GM04503 (cell line): ENCODE measurements at regions not wholly inside any gene's neighbourhood (a gene's known extent, or its start where the extent isn't known, plus 50 kb on each side); places are given as distances from the start of the nearest gene placed in this dataset.
"Not testable (repeated sequence)": the region's sequence is repeated elsewhere in the genome, so short reads cannot be mapped to it uniquely, and the experiment has no call there.

Source experiments
- DNase-seq: peaks from one replicate; pipeline ENCODE4 v3.0.0-alpha.2; 2012; ENCODE audit warnings: low read depth

GRCh38 chr10:64576497-64576896 is 1055.3 kb downstream of the REEP3 start:
- no peak for DNase-seq

- DNase-seq, result not testable (repeated sequence)
These were observed 1057.6 kb downstream of the REEP3 start for GRCh38 chr10:64578757-64579156.

- DNase-seq, result no peak
These were observed 1065.8 kb downstream of the REEP3 start for GRCh38 chr10:64586934-64587503.

- no peak for DNase-seq
These were observed 1072.9 kb downstream of the REEP3 start for GRCh38 chr10:64594072-64594471.

GRCh38 chr10:64598600-64598999 is 1077.4 kb downstream of the REEP3 start:
- no peak for DNase-seq

- DNase-seq, result no peak
These were observed 1080.1 kb downstream of the REEP3 start for GRCh38 chr10:64601298-64601697.

- no peak for DNase-seq
These were observed 1095.9 kb downstream of the REEP3 start for GRCh38 chr10:64617085-64617484.

GRCh38 chr10:64619102-64619501 is 1097.9 kb downstream of the REEP3 start:
- DNase-seq, result no peak

GRCh38 chr10:64626924-64627323 is 1105.7 kb downstream of the REEP3 start:
- no peak for DNase-seq

GRCh38 chr10:64630534-64630933 is 1109.3 kb downstream of the REEP3 start:
- DNase-seq, result no peak

GRCh38 chr10:64635906-64636305 is 1114.7 kb downstream of the REEP3 start:
- no peak for DNase-seq

GRCh38 chr10:64636461-64636860 is 1115.3 kb downstream of the REEP3 start:
- DNase-seq, result no peak

GRCh38 chr10:64637939-64638338 is 1116.7 kb downstream of the REEP3 start:
- DNase-seq, result no peak

- DNase-seq, result no peak
These were observed 1127.7 kb downstream of the REEP3 start for GRCh38 chr10:64648915-64649314.

- DNase-seq, result no peak
These were observed 1137.3 kb downstream of the REEP3 start for GRCh38 chr10:64658528-64658927.

- DNase-seq, result no peak
These were observed 1138.1 kb downstream of the REEP3 start for GRCh38 chr10:64659311-64659710.

GRCh38 chr10:64682043-64682442 is 1160.8 kb downstream of the REEP3 start:
- DNase-seq, result peak; percentile 3

GRCh38 chr10:64690194-64690593 is 1169.0 kb downstream of the REEP3 start:
- DNase-seq, result no peak

GRCh38 chr10:64699244-64699643 is 1178.0 kb downstream of the REEP3 start:
- DNase-seq, result no peak

- DNase-seq, result not testable (repeated sequence)
These were observed 1180.9 kb downstream of the REEP3 start for GRCh38 chr10:64702086-64702485.

GRCh38 chr10:64708884-64709681 is 1187.9 kb downstream of the REEP3 start:
- DNase-seq, result no peak

GRCh38 chr10:64726466-64726865 is 1205.3 kb downstream of the REEP3 start:
- no peak for DNase-seq

- DNase-seq, result no peak
These were observed 1209.8 kb downstream of the REEP3 start for GRCh38 chr10:64731016-64731415.
